WERI-Rb-1 (cell line): ENCODE measurements at regions not wholly inside any gene's neighbourhood (a gene's known extent, or its start where the extent isn't known, plus 50 kb on each side); places are given as distances from the start of the nearest gene placed in this dataset.

Source experiments
- DNase-seq: peaks from one replicate; pipeline ENCODE4 v3.0.0-alpha.2; 2020
- H3K27ac ChIP-seq: fragments of 250-450 bp; sonication (Bioruptor Pico); 2 replicates; pipeline ENCODE4 v1.5.1; 2020; ENCODE audit warnings: mild to moderate bottlenecking, moderate library complexity
- H3K27me3 ChIP-seq: fragments of 250-450 bp; sonication (Bioruptor Pico); 2 replicates; pipeline ENCODE4 v1.5.1; 2021; ENCODE audit warnings: mild to moderate bottlenecking, low read depth, moderate library complexity; ENCODE audit not compliant: insufficient read depth, severe bottlenecking
- H3K36me3 ChIP-seq: fragments of 250-450 bp; sonication (Bioruptor Pico); 2 replicates; pipeline ENCODE4 v1.5.1; 2020; ENCODE audit warnings: mild to moderate bottlenecking, moderate library complexity
- H3K4me3 ChIP-seq: 2 replicates; pipeline ENCODE4 v1.5.1; 2011; ENCODE audit warnings: low read depth, mild to moderate bottlenecking, control low read depth, low read length
- H3K9me3 ChIP-seq: fragments of 250-450 bp; sonication (Bioruptor Pico); 2 replicates; pipeline ENCODE4 v1.5.1; 2021; ENCODE audit warnings: mild to moderate bottlenecking, moderate library complexity; ENCODE audit not compliant: severe bottlenecking
- CTCF ChIP-seq: IDR thresholded peaks from 2 replicates; pipeline ENCODE4 v1.5.1; 2011; ENCODE audit warnings: low read depth, mild to moderate bottlenecking, control low read depth, inconsistent platforms, low read length

- Histone ChIP-seq H3K36me3 (no peaks in the 10 kb centered on the region), H3K4me3 (no peak overlapping the region), H3K27me3 (no peaks in the 10 kb centered on the region), H3K27ac (no peak overlapping the region), H3K9me3 (no peaks in the 10 kb centered on the region)
- no peak for DNase-seq
- TF ChIP-seq CTCF = no peak
Measured at GRCh38 chr13:83730674-83731073, 151.6 kb downstream of the SLITRK1 start.

- H3K36me3 ChIP-seq = no peaks in the 10 kb centered on the region
- no peaks in the 10 kb centered on the region for H3K9me3 ChIP-seq
- H3K4me3 ChIP-seq = no peak overlapping the region
- DNase-seq = no peak
- no peak overlapping the region for H3K27ac ChIP-seq
- H3K27me3 ChIP-seq = no peaks in the 10 kb centered on the region
- TF ChIP-seq CTCF = no peak
Measured at GRCh38 chr13:83722443-83722842, 159.8 kb downstream of the SLITRK1 start.

DNA sequence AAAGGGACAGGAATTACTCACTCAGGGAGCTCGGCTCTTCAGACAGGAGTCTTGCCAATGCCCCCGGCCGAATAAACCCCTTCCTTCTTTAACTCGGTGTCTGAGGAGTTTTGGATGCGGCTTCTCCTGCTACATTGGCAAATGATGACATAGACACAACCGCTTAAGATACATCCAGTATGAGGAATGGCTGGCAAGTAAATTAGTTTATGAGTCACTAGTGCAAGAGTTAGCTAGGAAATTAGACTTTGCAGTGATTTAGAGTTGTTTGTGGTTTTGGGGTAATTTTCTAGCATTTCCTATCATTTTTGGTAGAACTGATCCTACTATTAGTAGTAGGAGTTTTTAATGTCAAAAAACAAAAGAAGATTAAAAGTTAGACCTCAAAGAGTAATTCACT, 166.2 kb downstream of the SLITRK1 start:
- Histone ChIP-seq H3K27me3 (no peaks in the 10 kb centered on the region), H3K4me3 (no peak overlapping the region), H3K9me3 (no peaks in the 10 kb centered on the region), H3K36me3 (no peaks in the 10 kb centered on the region), H3K27ac (no peak overlapping the region)
- no peak for TF ChIP-seq CTCF
- DNase-seq = no peak

- H3K27ac ChIP-seq = no peak overlapping the region
- no peaks in the 10 kb centered on the region for H3K27me3 ChIP-seq
- no peaks in the 10 kb centered on the region for H3K9me3 ChIP-seq
- no peak for TF ChIP-seq CTCF
- no peak overlapping the region for H3K4me3 ChIP-seq
- no peaks in the 10 kb centered on the region for H3K36me3 ChIP-seq
- no peak for DNase-seq
Measured at GRCh38 chr13:83714236-83714635, 168.0 kb downstream of the SLITRK1 start.

DNA sequence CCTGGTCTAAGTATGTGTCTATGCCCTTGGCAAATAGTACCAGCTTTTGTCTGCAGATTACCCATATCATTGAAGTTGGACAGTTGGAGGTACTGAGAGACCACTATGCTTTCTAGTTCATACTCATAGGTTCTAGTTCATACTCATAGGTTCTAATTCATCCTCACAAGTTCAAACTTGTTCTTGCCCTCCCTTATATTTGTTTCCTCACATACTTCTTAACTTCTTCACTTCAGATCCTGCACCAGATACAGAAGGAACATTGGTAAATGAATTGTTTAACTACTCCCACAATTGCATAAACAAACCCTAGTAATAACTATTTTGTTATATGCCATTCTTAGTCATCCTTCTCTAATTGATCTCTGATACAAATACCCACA, 172.2 kb downstream of the SLITRK1 start:
- H3K27ac ChIP-seq = no peak overlapping the region
- H3K36me3 ChIP-seq = no peaks in the 10 kb centered on the region
- no peak overlapping the region for H3K4me3 ChIP-seq
- no peaks in the 10 kb centered on the region for H3K27me3 ChIP-seq
- no peak for TF ChIP-seq CTCF
- no peaks in the 10 kb centered on the region for H3K9me3 ChIP-seq
- DNase-seq = no peak

GRCh38 chr13:83709426-83710132, 172.7 kb downstream of the SLITRK1 start:
- no peak for TF ChIP-seq CTCF
- no peaks in the 10 kb centered on the region for H3K36me3 ChIP-seq
- DNase-seq = no peak
- H3K9me3 ChIP-seq = no peaks in the 10 kb centered on the region
- H3K27me3 ChIP-seq = no peaks in the 10 kb centered on the region
- H3K27ac ChIP-seq = no peak overlapping the region
- no peak overlapping the region for H3K4me3 ChIP-seq
